WTC11 (cell line): ENCODE measurements at regions not wholly inside any gene's neighbourhood (a gene's known extent, or its start where the extent isn't known, plus 50 kb on each side); places are given as distances from the start of the nearest gene placed in this dataset.

Source experiments
- ATAC-seq: fragments of 200-7000 bp; cut with Tn5 transposase; 2 replicates; pipeline ENCODE4 v1.10.0; 2021; ENCODE audit warnings: mild to moderate bottlenecking, moderate library complexity
- CTCF ChIA-PET: fragments of 300-600 bp; sonication (Branson Sonifier 250); formaldehyde crosslinking; loops from one replicate; lab custom pipeline; 2021; ENCODE audit warnings: antibody characterized with exemption; lab: Charles Lee
- POLR2A ChIA-PET: fragments of 350-600 bp; sonication (Branson Sonifier 250); formaldehyde crosslinking; loops from one replicate; lab custom pipeline; 2021; ENCODE audit warnings: antibody characterized with exemption; lab: Charles Lee
- DNase-seq: peaks from one replicate; pipeline ENCODE4 v3.0.0; 2021; ENCODE audit warnings: low spot score
- H3K27ac Mint-ChIP-seq: 2 replicates; pipeline ENCODE4 v1.8.0; 2021; ENCODE audit warnings: mixed read lengths
- H3K27me3 Mint-ChIP-seq: 2 replicates; pipeline ENCODE4 v1.8.0; 2021; ENCODE audit warnings: low read depth, mild to moderate bottlenecking, moderate library complexity, mixed read lengths
- H3K36me3 Mint-ChIP-seq: 2 replicates; pipeline ENCODE4 v1.8.0; 2021; ENCODE audit warnings: mixed read lengths
- H3K4me1 Mint-ChIP-seq: 2 replicates; pipeline ENCODE4 v1.8.0; 2022; ENCODE audit warnings: mixed read lengths
- H3K4me3 Mint-ChIP-seq: 2 replicates; pipeline ENCODE4 v1.8.0; 2021; ENCODE audit warnings: mild to moderate bottlenecking, moderate library complexity, mixed read lengths
- H3K9me3 Mint-ChIP-seq: 2 replicates; pipeline ENCODE4 v1.8.0; 2021; ENCODE audit warnings: mixed read lengths
- AR ChIP-seq: fragments of 250-450 bp; sonication (Bioruptor Pico); IDR thresholded peaks from 2 replicates; pipeline ENCODE4 v1.9.0; 2021; ENCODE audit warnings: mild to moderate bottlenecking
- CTCF ChIP-seq: fragments of 200-600 bp; IDR thresholded peaks from 2 replicates; pipeline ENCODE4 v1.8.0; 2022; ENCODE audit warnings: antibody characterized with exemption
- E2F1 ChIP-seq: sonication (generic); formaldehyde crosslinking; IDR thresholded peaks from 2 replicates; pipeline ENCODE4 v1.8.0; 2022; ENCODE audit warnings: mild to moderate bottlenecking, missing genetic modification reagents
- FOXP4 ChIP-seq: sonication (generic); formaldehyde crosslinking; IDR thresholded peaks from 2 replicates; pipeline ENCODE4 v1.8.0; 2022; ENCODE audit warnings: mild to moderate bottlenecking, missing genetic modification reagents
- GTF2I ChIP-seq: fragments of 250-450 bp; sonication (Bioruptor Pico); conservative IDR thresholded peaks from 2 replicates; pipeline ENCODE4 v1.4.0; 2021; ENCODE audit warnings: mild to moderate bottlenecking
- HMGXB4 ChIP-seq: sonication (generic); formaldehyde crosslinking; IDR thresholded peaks from 2 replicates; pipeline ENCODE4 v1.8.1; 2023; ENCODE audit warnings: mild to moderate bottlenecking, moderate library complexity, missing genetic modification reagents
- JAZF1 ChIP-seq: fragments of 250-450 bp; sonication (Bioruptor Pico); IDR thresholded peaks from 2 replicates; pipeline ENCODE4 v1.9.0; 2021; ENCODE audit warnings: moderate library complexity, mild to moderate bottlenecking, inconsistent platforms
- KAT7 ChIP-seq: sonication (generic); formaldehyde crosslinking; IDR thresholded peaks from 2 replicates; pipeline ENCODE4 v1.8.1; 2023; ENCODE audit warnings: missing genetic modification reagents, mild to moderate bottlenecking, borderline replicate concordance
- MYBL2 ChIP-seq: sonication (generic); formaldehyde crosslinking; IDR thresholded peaks from 2 replicates; pipeline ENCODE4 v1.8.1; 2023; ENCODE audit warnings: mild to moderate bottlenecking, moderate library complexity, missing genetic modification reagents
- NFATC4 ChIP-seq: fragments of 250-450 bp; sonication (Bioruptor Pico); IDR thresholded peaks from 2 replicates; pipeline ENCODE4 v1.9.0; 2021; ENCODE audit warnings: mild to moderate bottlenecking
- RORB ChIP-seq: fragments of 250-450 bp; sonication (Bioruptor Pico); IDR thresholded peaks from 2 replicates; pipeline ENCODE4 v1.9.0; 2021; ENCODE audit warnings: mild to moderate bottlenecking
- SMAD4 ChIP-seq: sonication (generic); formaldehyde crosslinking; IDR thresholded peaks from 2 replicates; pipeline ENCODE4 v1.8.0; 2022; ENCODE audit warnings: mild to moderate bottlenecking, missing genetic modification reagents
- TCF7 ChIP-seq: sonication (generic); formaldehyde crosslinking; IDR thresholded peaks from 2 replicates; pipeline ENCODE4 v1.8.0; 2022; ENCODE audit warnings: mild to moderate bottlenecking, low read depth, missing genetic modification reagents, moderate library complexity
- USF2 ChIP-seq: sonication (generic); formaldehyde crosslinking; IDR thresholded peaks from 2 replicates; pipeline ENCODE4 v1.8.1; 2023; ENCODE audit warnings: mild to moderate bottlenecking, missing genetic modification reagents, moderate library complexity
- ZNF416 ChIP-seq: fragments of 250-450 bp; sonication (Bioruptor Pico); IDR thresholded peaks from 2 replicates; pipeline ENCODE4 v1.9.0; 2021; ENCODE audit warnings: mild to moderate bottlenecking, inconsistent platforms
- ZSCAN18 ChIP-seq: fragments of 250-450 bp; sonication (Bioruptor Pico); IDR thresholded peaks from 2 replicates; pipeline ENCODE4 v2.1.2; 2022; ENCODE audit warnings: mild to moderate bottlenecking, moderate library complexity

- H3K27ac Mint-ChIP-seq: no peak overlapping the region
- no peak for ATAC-seq
These were observed 330.2 kb downstream of the GLRX3 start for GRCh38 chr10:130466271-130466997.

GRCh38 chr10:130470286-130470685 is 334.1 kb downstream of the GLRX3 start:
- H3K4me1 Mint-ChIP-seq: no peaks in the 10 kb centered on the region
- CTCF ChIA-PET: no interaction called here
- H3K27me3 Mint-ChIP-seq: peaks cover 37% of the 10 kb centered on the region
- POLR2A ChIA-PET: no interaction called here
- H3K9me3 Mint-ChIP-seq: peaks cover 89% of the 10 kb centered on the region
- ATAC-seq: no peak
- H3K4me3 Mint-ChIP-seq: no peak overlapping the region
- DNase-seq: no peak
- peaks cover 89% of the 10 kb centered on the region for H3K36me3 Mint-ChIP-seq
- no peak overlapping the region for H3K27ac Mint-ChIP-seq
- TF ChIP-seq NFATC4 (CRISPR knock-in tag): no peak
- TF ChIP-seq KAT7: no peak
- TF ChIP-seq FOXP4 (CRISPR knock-in tag): no peak
- no peak for TF ChIP-seq RORB
- no peak for TF ChIP-seq CTCF
- no peak for TF ChIP-seq AR (CRISPR knock-in tag)
- no peak for TF ChIP-seq ZSCAN18 (CRISPR knock-in tag)
- no peak for TF ChIP-seq USF2 (CRISPR knock-in tag)
- no peak for TF ChIP-seq SMAD4

More at GRCh38 chr10:130466271-130466997, 330.2 kb downstream of the GLRX3 start:
- TF ChIP-seq ZNF416 (CRISPR knock-in tag) (no peak), GTF2I (CRISPR knock-in tag) (no peak), CTCF (no peak), MYBL2 (CRISPR knock-in tag) (no peak), JAZF1 (CRISPR knock-in tag) (no peak), E2F1 (CRISPR knock-in tag) (no peak), HMGXB4 (no peak), TCF7 (CRISPR knock-in tag) (no peak)
- Mint-ChIP-seq H3K36me3 (peaks cover 86% of the 10 kb centered on the region), H3K4me3 (no peak overlapping the region), H3K9me3 (peaks cover 88% of the 10 kb centered on the region), H3K27me3 (peaks cover 44% of the 10 kb centered on the region), H3K4me1 (no peaks in the 10 kb centered on the region)
- ChIA-PET POLR2A (no interaction called here), CTCF (no interaction called here)
- DNase-seq: no peak
